ENCODE measurements at regions not wholly inside any gene's neighbourhood (a gene's known extent, or its start where the extent isn't known, plus 50 kb on each side); places are given as distances from the start of the nearest gene placed in this dataset.
"Not testable (repeated sequence)": the region's sequence is repeated elsewhere in the genome, so short reads cannot be mapped to it uniquely, and the experiment has no call there.

- 46% methylated on average over 4 of the region's 4 CpGs for WGBS
- TF ChIP-seq RAD21 (IDR thresholded peaks at IDR 0.05) (peak in 1 of 2 donors; percentile 37), RXRA (IDR thresholded peaks at IDR 0.05) (peak; percentile 59 to 66), JUND (IDR thresholded peaks at IDR 0.05) (peak in 1 of 2 donors; percentile 21), HNF4A (conservative IDR thresholded peaks at IDR 0.05) (peak; percentile 63 to 70), SP1 (IDR thresholded peaks at IDR 0.05) (peak; percentile 45)
- H3K9me3 ChIP-seq (ENCODE audit: control insufficient read depth in 4 of 4, low read length in 3 of 4); DNase-seq (ENCODE audit: low spot score); H3K4me3 ChIP-seq (ENCODE audit: low read depth in 1 of 3, low read length in 3 of 3); H3K9ac ChIP-seq (ENCODE audit: low read depth in 1 of 2, low read length in 2 of 2); H3K36me3 ChIP-seq (ENCODE audit: control insufficient read depth in 4 of 4, insufficient read depth in 3 of 4, low read depth in 1 of 4, low read length in 3 of 4); H3K27me3 ChIP-seq (ENCODE audit: control insufficient read depth in 4 of 4, insufficient read depth in 4 of 4, low read length in 3 of 4); H3K27ac ChIP-seq (ENCODE audit: low read depth in 1 of 2, low read length in 2 of 2): not testable (repeated sequence)
- peaks cover 2 to 26% (median 12%) of the 10 kb centered on the region in 4 donors for H3K4me1 ChIP-seq (ENCODE audit: control insufficient read depth in 4 of 4, insufficient read depth in 4 of 4, low read length in 3 of 4)
Measured at GRCh38 chr10:93234940-93235339, 161.2 kb downstream of the CYP26A1 start.

- Histone ChIP-seq H3K36me3 (ENCODE audit: control insufficient read depth in 4 of 4, insufficient read depth in 3 of 4, low read depth in 1 of 4, low read length in 3 of 4) (no peaks in the 10 kb centered on the region), H3K4me1 (ENCODE audit: control insufficient read depth in 4 of 4, insufficient read depth in 4 of 4, low read length in 3 of 4) (peaks cover 2 to 20% (median 9%) of the 10 kb centered on the region in 4 donors), H3K27ac (ENCODE audit: low read depth in 1 of 2, low read length in 2 of 2) (peak overlapping the region; percentile 40 to 64), H3K9ac (ENCODE audit: low read depth in 1 of 2, low read length in 2 of 2) (no peak overlapping the region), H3K27me3 (ENCODE audit: control insufficient read depth in 4 of 4, insufficient read depth in 4 of 4, low read length in 3 of 4) (no peaks in the 10 kb centered on the region), H3K4me3 (ENCODE audit: low read depth in 1 of 3, low read length in 3 of 3) (no peak overlapping the region), H3K9me3 (ENCODE audit: control insufficient read depth in 4 of 4, low read length in 3 of 4) (no peaks in the 10 kb centered on the region)
- peak; percentile 57 for TF ChIP-seq MAX (IDR thresholded peaks at IDR 0.05)
- peak; percentile 35 for TF ChIP-seq FOXA1 (IDR thresholded peaks at IDR 0.05)
- TF ChIP-seq GABPA (IDR thresholded peaks at IDR 0.05 in 1 of 2, conservative IDR thresholded peaks at IDR 0.05 in 1 of 2) = peak in 1 of 2 donors; percentile 39
- TF ChIP-seq ZBTB33 (IDR thresholded peaks at IDR 0.05) = peak; percentile 50
- no peak for TF ChIP-seq CTCF (IDR thresholded peaks at IDR 0.05; ENCODE audit: low read depth, low read length, missing input control)
- peak; percentile 99 for TF ChIP-seq RXRA (IDR thresholded peaks at IDR 0.05)
- TF ChIP-seq ATF3 (IDR thresholded peaks at IDR 0.05) = peak; percentile 88
- peak; percentile 93 for TF ChIP-seq HNF4G (IDR thresholded peaks at IDR 0.05)
- TF ChIP-seq SP1 (IDR thresholded peaks at IDR 0.05) = peak; percentile 96
- peak; percentile 62 to 88 for TF ChIP-seq JUND (IDR thresholded peaks at IDR 0.05)
- TF ChIP-seq REST (IDR thresholded peaks at IDR 0.05) = no peak
- TF ChIP-seq YY1 (IDR thresholded peaks at IDR 0.05) = peak; percentile 23
- peak; percentile 31 to 66 for TF ChIP-seq RAD21 (IDR thresholded peaks at IDR 0.05)
- no peak for TF ChIP-seq TAF1 (conservative IDR thresholded peaks at IDR 0.05)
- peak in 1 of 2 donors; percentile 39 for TF ChIP-seq EGR1 (IDR thresholded peaks at IDR 0.05; ENCODE audit: low read depth in 2 of 2)
- peak; percentile 96 to 99 for TF ChIP-seq HNF4A (conservative IDR thresholded peaks at IDR 0.05)
- TF ChIP-seq NR2F2 (IDR thresholded peaks at IDR 0.05) = peak; percentile 76
- TF ChIP-seq FOXA2 (IDR thresholded peaks at IDR 0.05) = peak; percentile 79
- 24% methylated on average over 3 of the region's 3 CpGs for WGBS
- peak; percentile 49 for DNase-seq (ENCODE audit: low spot score)
Measured at GRCh38 chr10:93235686-93236085, 162.0 kb downstream of the CYP26A1 start.

All from liver (tissue), 8 donors.